GM10266 (cell line): ENCODE measurements at regions not wholly inside any gene's neighbourhood (a gene's known extent, or its start where the extent isn't known, plus 50 kb on each side); places are given as distances from the start of the nearest gene placed in this dataset.

Source experiments
- DNase-seq: peaks from one replicate; pipeline ENCODE4 v3.0.0; 2012; ENCODE audit errors: extremely low spot score
- CTCF ChIP-seq: IDR thresholded peaks from 2 replicates; pipeline ENCODE4 v1.5.1; 2012; ENCODE audit warnings: mild to moderate bottlenecking, low read depth; ENCODE audit not compliant: control insufficient read depth, insufficient read depth; ENCODE audit errors: missing control alignments

GRCh38 chr6:158879180-158879579 is 60.0 kb upstream of the EZR start:
- DNase-seq: no peak
- TF ChIP-seq CTCF: no peak

GRCh38 chr6:158877716-158878115 is 58.5 kb upstream of the EZR start:
- TF ChIP-seq CTCF: no peak
- DNase-seq: no peak

DNA sequence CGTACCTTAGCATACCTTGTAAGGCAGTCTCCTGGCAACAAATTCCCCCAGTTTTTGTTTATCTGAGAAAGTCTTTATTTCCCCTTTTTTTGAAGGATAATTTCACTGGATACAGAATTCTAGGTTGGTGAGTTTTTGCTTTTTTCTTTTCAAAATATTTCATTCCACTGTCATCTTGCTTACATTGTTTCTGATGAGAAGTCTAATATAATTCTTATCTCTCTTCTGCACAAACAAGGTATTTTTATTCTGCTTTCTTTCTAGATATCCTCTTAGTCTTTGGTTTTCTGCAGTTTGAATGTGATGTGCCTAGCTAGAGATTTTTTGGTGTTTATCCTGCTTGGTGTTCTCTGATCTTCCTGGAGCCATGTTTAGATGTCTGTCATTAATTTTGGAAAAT is 57.7 kb upstream of the EZR start:
- no peak for TF ChIP-seq CTCF
- no peak for DNase-seq

DNA sequence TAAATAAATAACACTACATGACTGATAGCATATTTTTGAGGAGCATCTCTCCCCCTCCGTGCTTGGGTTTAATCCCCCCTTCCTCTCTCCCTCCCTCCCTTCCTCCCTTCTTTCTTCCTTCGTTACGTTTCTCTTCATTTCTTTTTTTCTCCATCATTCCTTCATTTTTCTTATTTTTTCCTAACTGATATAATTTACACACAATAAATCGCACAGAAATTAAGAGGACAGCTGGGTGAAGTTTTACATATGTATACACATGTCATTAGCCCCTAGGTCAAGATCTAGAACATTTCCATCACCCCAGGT is 51.4 kb upstream of the EZR start:
- no peak for DNase-seq
- no peak for TF ChIP-seq CTCF

GRCh38 chr6:158869826-158870648 is 50.9 kb upstream of the EZR start:
- peak; percentile 23 for TF ChIP-seq CTCF
- peak; percentile 97 for DNase-seq

GRCh38 chr6:158868890-158869825 is 50.0 kb upstream of the EZR start:
- TF ChIP-seq CTCF: no peak
- DNase-seq: no peak
